Smooth muscle cell (in vitro differentiated cells): ENCODE measurements at regions not wholly inside any gene's neighbourhood (a gene's known extent, or its start where the extent isn't known, plus 50 kb on each side); places are given as distances from the start of the nearest gene placed in this dataset.
A peak's percentile ranks its signal among the peaks of the same experiment; 100 is the strongest.

Source experiments
- DNase-seq: peaks from one replicate; lab custom pipeline; 2025; ENCODE audit not compliant: unreplicated experiment; lab: John Stamatoyannopoulos, UW
- H2AFZ ChIP-seq: fragments of 200-600 bp; sonication (generic); 2 replicates; pipeline ENCODE4 v1.6.0; 2016; ENCODE audit warnings: antibody characterized with exemption, low read depth, mild to moderate bottlenecking
- H3F3A ChIP-seq: fragments of 200-600 bp; sonication (generic); 2 replicates; pipeline ENCODE4 v1.6.0; 2017; ENCODE audit warnings: antibody characterized with exemption, low read depth
- H3K27ac ChIP-seq: fragments of 200-600 bp; sonication (generic); 2 replicates; pipeline ENCODE4 v1.5.1; 2016; ENCODE audit warnings: low read depth, mild to moderate bottlenecking
- H3K27me3 ChIP-seq: fragments of 200-600 bp; sonication (generic); 2 replicates; pipeline ENCODE4 v1.6.1; 2016; ENCODE audit warnings: low read depth, mild to moderate bottlenecking
- H3K36me3 ChIP-seq: fragments of 200-600 bp; sonication (generic); 2 replicates; pipeline ENCODE4 v1.5.1; 2016; ENCODE audit warnings: low read depth
- H3K4me1 ChIP-seq: fragments of 200-600 bp; sonication (generic); 2 replicates; pipeline ENCODE4 v1.5.1; 2016; ENCODE audit warnings: low read depth
- H3K4me2 ChIP-seq: fragments of 200-600 bp; sonication (generic); 2 replicates; pipeline ENCODE4 v1.6.0; 2016; ENCODE audit warnings: mild to moderate bottlenecking
- H3K4me3 ChIP-seq: fragments of 200-600 bp; sonication (generic); 2 replicates; pipeline ENCODE4 v1.5.1; 2016; ENCODE audit warnings: mild to moderate bottlenecking
- H3K79me2 ChIP-seq: fragments of 200-600 bp; sonication (generic); 2 replicates; pipeline ENCODE4 v1.6.0; 2016; ENCODE audit warnings: low read depth, mild to moderate bottlenecking
- H3K9ac ChIP-seq: fragments of 200-600 bp; sonication (generic); 2 replicates; pipeline ENCODE4 v1.6.0; 2016; ENCODE audit warnings: low read depth
- H3K9me3 ChIP-seq: fragments of 200-600 bp; sonication (generic); replicated peaks from 2 replicates; pipeline ENCODE4 v1.5.1; 2016; ENCODE audit warnings: low read depth
- H4K20me1 ChIP-seq: fragments of 200-600 bp; sonication (generic); 2 replicates; pipeline ENCODE4 v1.6.0; 2016; ENCODE audit warnings: low read depth
- whole genome bisulfite sequencing: methylation state at CpG from one replicate; pipeline ENCODE4 v1.1.7; 2016; ENCODE audit warnings: low lambda C conversion rate; 5-methylcytosine and 5-hydroxymethylcytosine counted together
- TF ChIP-seq, protein P1 (sequence below): fragments of 200-600 bp; sonication (generic); IDR thresholded peaks from 2 replicates; pipeline ENCODE4 v1.5.1; 2017; ENCODE audit warnings: borderline replicate concordance, mild to moderate bottlenecking, antibody characterized with exemption; ENCODE audit not compliant: insufficient read depth, poor library complexity, severe bottlenecking

DNA sequence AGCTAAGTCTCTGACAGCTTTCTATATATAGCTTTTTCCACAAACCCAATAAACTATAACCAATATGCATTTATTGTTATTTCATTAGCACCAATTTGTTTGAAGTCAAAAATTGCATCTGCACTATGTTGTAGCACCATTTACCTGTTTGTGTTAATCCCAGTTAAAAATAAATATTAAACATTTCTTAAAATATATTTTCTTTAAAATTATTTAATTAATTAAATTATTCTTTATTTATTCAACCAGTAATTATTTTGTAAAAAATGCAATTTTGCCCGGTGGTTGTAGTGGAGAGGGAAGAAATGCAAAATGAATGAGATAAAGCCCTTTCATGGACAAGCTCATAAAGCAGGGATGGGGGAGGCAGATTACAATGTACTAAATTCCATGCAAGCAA, 1257.9 kb downstream of the PCDH17 start:
- Histone ChIP-seq H3K27ac (no peak overlapping the region), H3K79me2 (no peaks in the 10 kb centered on the region), H3K9ac (no peak overlapping the region), H3K27me3 (no peaks in the 10 kb centered on the region), H3K9me3 (no peaks in the 10 kb centered on the region), H3K36me3 (no peaks in the 10 kb centered on the region), H4K20me1 (no peaks in the 10 kb centered on the region), H3K4me3 (no peak overlapping the region), H3F3A (no peaks in the 10 kb centered on the region), H3K4me1 (peaks cover 2% of the 10 kb centered on the region), H2AFZ (no peak overlapping the region), H3K4me2 (no peak overlapping the region)
- TF ChIP-seq, protein P1, sequence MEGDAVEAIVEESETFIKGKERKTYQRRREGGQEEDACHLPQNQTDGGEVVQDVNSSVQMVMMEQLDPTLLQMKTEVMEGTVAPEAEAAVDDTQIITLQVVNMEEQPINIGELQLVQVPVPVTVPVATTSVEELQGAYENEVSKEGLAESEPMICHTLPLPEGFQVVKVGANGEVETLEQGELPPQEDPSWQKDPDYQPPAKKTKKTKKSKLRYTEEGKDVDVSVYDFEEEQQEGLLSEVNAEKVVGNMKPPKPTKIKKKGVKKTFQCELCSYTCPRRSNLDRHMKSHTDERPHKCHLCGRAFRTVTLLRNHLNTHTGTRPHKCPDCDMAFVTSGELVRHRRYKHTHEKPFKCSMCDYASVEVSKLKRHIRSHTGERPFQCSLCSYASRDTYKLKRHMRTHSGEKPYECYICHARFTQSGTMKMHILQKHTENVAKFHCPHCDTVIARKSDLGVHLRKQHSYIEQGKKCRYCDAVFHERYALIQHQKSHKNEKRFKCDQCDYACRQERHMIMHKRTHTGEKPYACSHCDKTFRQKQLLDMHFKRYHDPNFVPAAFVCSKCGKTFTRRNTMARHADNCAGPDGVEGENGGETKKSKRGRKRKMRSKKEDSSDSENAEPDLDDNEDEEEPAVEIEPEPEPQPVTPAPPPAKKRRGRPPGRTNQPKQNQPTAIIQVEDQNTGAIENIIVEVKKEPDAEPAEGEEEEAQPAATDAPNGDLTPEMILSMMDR = no peak
- DNase-seq = no peak
- WGBS = 91% methylated on average over 1 of the region's 1 CpG

DNA sequence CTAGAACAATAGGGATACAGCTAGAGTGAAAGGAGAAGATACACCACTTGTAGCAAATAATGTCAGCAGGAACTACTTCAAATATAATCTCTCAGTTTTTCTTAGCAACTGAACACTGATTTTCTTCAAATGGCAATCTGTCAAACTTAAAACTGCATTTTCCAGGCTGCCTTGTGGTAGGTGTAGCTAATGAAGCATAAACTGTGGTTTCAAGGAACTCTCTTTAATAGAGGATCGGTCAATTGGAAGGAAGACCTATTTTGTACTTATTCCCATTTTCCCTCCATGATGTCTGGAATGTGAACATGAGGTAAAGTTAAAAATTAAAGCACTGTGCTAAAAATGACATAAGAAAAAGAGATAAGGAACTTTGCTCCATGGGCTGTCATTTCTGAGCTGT, 1261.9 kb downstream of the PCDH17 start:
- Histone ChIP-seq H3K36me3 (no peaks in the 10 kb centered on the region), H3K4me3 (no peak overlapping the region), H3K27ac (no peak overlapping the region), H4K20me1 (no peaks in the 10 kb centered on the region), H3K9me3 (no peaks in the 10 kb centered on the region), H3K4me2 (no peak overlapping the region), H3K79me2 (no peaks in the 10 kb centered on the region), H3F3A (no peaks in the 10 kb centered on the region), H3K4me1 (no peaks in the 10 kb centered on the region), H3K27me3 (no peaks in the 10 kb centered on the region), H2AFZ (no peak overlapping the region), H3K9ac (no peak overlapping the region)
- DNase-seq = no peak
- WGBS = 93% methylated on average over 1 of the region's 1 CpG
- TF ChIP-seq, protein P1 = no peak

DNA sequence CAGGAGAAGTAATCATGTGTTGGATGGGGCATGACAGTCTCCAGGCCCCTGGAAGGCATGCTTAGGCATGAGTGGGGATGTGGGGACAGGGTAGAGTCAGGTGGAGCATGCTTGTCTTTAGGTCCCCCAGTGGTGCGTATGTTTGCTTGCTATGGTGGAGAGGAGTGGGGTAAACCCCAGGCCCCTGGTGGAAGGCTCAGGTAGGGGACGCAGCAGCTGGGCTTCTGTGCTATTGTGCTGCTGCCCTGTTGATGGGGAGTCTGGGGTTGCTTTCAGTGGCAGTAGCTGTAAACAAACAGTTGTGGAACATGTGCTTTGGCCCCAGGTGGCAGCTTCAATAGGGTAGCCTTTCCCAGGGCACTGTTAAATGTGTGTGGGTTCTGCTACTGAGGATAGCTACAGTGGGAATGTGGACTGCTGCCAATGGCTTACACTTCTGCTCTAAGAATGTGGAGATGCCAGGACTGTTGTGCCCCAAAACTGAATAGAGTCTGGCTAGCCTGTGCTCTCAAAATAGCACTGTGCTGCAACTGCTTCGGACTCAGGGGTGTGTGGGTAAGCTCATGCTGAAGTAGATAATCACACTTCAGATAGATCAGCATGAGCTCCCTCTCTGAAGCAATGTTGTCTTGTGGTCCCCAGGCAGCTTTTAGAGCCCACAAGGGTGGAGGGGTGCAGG, 1257.3 kb downstream of the DIAPH3 start:
- TF ChIP-seq, protein P1 = no peak

DNA sequence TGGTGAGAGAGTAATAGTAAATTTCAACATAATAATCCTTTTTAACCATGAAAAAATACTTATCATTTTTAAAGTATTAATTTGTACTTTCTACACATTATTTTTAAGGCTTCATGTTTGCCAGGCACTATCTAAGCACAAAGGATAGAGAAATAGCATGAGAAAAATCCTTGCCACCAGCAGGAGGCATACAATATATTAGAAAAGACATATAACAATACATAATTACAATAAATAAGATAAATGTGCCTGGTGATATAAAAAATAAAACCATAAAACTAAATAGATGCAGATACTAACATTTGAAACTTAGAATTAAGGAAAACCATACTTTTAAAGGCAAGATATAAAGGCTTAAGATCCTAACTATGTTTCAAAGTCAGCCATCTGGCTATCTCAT, 1256.4 kb downstream of the DIAPH3 start:
- TF ChIP-seq, protein P1 = peak; percentile 28
- no peaks in the 10 kb centered on the region for H3K9me3 ChIP-seq
- no peaks in the 10 kb centered on the region for H3F3A ChIP-seq
- no peaks in the 10 kb centered on the region for H3K4me1 ChIP-seq
- no peak overlapping the region for H3K4me3 ChIP-seq
- H2AFZ ChIP-seq = no peak overlapping the region
- H4K20me1 ChIP-seq = no peaks in the 10 kb centered on the region
- no peak overlapping the region for H3K27ac ChIP-seq
- no peak overlapping the region for H3K9ac ChIP-seq
- H3K79me2 ChIP-seq = no peaks in the 10 kb centered on the region
- no peaks in the 10 kb centered on the region for H3K36me3 ChIP-seq
- H3K4me2 ChIP-seq = no peak overlapping the region
- no peak for DNase-seq
- no peaks in the 10 kb centered on the region for H3K27me3 ChIP-seq

More for the DNA sequence above, 1257.3 kb downstream of the DIAPH3 start:
- H3K9ac ChIP-seq = no peak overlapping the region
- H3K36me3 ChIP-seq = no peaks in the 10 kb centered on the region
- H3K79me2 ChIP-seq = no peaks in the 10 kb centered on the region
- 87% methylated on average over 3 of the region's 3 CpGs for WGBS
- no peak for DNase-seq
- H3K27ac ChIP-seq = no peak overlapping the region
- no peak overlapping the region for H3K4me2 ChIP-seq
- no peaks in the 10 kb centered on the region for H3F3A ChIP-seq
- H3K27me3 ChIP-seq = no peaks in the 10 kb centered on the region
- H3K4me3 ChIP-seq = no peak overlapping the region
- no peaks in the 10 kb centered on the region for H4K20me1 ChIP-seq
- H3K9me3 ChIP-seq = no peaks in the 10 kb centered on the region
- H3K4me1 ChIP-seq = no peaks in the 10 kb centered on the region
- no peak overlapping the region for H2AFZ ChIP-seq
